ENCODE measurements at regions not wholly inside any gene's neighbourhood (a gene's known extent, or its start where the extent isn't known, plus 50 kb on each side); places are given as distances from the start of the nearest gene placed in this dataset.

DNA sequence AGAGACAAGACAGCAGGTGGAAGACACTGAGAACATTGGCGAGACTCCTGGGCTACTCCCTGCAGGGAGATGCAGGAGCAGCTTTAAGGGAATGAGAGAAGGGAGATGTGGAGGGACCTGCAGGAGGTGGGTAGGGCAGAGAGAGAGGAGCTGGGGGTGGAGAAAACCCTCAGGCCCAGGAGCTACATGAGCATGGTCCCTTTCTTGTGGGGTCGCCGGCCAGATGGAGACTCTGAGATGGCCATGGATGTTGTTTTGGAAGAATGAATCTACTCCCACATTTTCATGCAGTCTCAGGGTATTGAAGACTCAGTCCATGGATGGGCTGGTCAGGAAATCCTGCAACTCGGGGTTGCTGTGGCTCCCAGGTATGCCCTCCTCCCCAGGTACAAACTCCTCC, 1381.9 kb downstream of the TBC1D22A start:
- TF ChIP-seq, protein P1, sequence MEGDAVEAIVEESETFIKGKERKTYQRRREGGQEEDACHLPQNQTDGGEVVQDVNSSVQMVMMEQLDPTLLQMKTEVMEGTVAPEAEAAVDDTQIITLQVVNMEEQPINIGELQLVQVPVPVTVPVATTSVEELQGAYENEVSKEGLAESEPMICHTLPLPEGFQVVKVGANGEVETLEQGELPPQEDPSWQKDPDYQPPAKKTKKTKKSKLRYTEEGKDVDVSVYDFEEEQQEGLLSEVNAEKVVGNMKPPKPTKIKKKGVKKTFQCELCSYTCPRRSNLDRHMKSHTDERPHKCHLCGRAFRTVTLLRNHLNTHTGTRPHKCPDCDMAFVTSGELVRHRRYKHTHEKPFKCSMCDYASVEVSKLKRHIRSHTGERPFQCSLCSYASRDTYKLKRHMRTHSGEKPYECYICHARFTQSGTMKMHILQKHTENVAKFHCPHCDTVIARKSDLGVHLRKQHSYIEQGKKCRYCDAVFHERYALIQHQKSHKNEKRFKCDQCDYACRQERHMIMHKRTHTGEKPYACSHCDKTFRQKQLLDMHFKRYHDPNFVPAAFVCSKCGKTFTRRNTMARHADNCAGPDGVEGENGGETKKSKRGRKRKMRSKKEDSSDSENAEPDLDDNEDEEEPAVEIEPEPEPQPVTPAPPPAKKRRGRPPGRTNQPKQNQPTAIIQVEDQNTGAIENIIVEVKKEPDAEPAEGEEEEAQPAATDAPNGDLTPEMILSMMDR (IDR thresholded peaks at IDR 0.05): no peak
- TF ChIP-seq ZFX (IDR thresholded peaks at IDR 0.05; ENCODE audit: borderline replicate concordance): no peak
- no peak overlapping the region for H3K27ac ChIP-seq

DNA sequence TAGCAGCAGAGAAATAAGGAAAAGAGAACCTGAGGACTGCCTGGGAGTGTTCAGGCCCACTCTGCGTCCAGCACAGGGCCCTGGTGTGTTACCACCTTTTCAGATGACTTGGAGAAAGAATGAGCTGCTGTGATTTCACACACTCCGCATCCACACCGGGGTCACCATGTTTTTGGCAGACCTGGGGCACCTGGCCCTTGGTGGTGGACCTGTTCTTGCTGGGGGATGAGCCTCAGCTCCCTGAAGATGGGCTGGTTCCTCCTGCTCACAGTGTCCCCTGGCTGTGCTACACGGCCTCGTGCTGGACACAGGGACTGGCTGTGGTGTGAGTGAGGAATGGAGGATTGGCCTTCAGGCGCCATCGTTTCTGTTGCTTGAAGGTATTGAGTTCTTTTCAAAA, 1381.4 kb downstream of the TBC1D22A start:
- H3K27ac ChIP-seq: no peak overlapping the region
- TF ChIP-seq, protein P1 (IDR thresholded peaks at IDR 0.05): no peak

DNA sequence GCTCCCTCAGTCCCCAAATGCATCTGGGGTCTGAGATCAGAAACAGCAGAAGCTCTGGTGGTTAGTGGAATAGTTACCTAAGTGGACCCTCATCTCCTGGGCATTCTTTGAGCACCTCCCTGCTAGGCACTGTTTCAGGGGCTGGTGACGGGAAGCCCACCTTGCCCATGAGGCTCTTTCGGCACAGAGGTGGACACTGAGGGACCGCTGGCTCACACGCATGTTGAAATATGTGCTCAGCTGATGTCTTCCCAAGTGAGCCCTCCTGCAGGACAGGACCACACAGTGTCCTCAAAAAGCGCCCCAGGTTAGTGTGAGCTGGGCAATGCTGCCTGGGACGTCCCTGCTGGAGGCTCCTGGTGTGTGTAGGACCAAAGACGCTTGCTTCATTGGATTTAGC, 1379.9 kb downstream of the TBC1D22A start:
- no peak for TF ChIP-seq ZFX (IDR thresholded peaks at IDR 0.05; ENCODE audit: borderline replicate concordance)
- TF ChIP-seq, protein P1 (IDR thresholded peaks at IDR 0.05): no peak
- H3K27ac ChIP-seq: no peak overlapping the region

DNA sequence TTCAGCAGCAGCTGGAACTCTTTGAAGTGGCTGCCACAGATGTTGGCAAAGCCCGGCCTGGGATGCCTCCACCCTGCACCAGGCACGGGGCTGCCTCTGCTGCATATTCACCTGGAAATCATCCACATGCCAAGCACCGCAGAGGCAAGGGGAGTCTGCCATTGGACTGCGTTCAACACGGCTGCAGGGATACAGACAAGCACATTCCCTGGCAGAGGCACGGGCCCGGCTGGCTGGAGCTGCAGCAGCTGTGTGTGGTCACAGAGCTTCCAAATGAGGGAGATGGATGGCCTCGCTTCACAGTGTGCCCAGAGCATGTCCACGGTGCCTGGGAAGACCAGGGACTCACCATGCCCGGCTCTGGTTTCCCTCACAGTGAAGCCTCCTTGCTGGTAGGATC, 1378.9 kb downstream of the TBC1D22A start:
- TF ChIP-seq, protein P1 (IDR thresholded peaks at IDR 0.05): no peak
- TF ChIP-seq ZFX (IDR thresholded peaks at IDR 0.05; ENCODE audit: borderline replicate concordance): no peak
- no peak overlapping the region for H3K27ac ChIP-seq

DNA sequence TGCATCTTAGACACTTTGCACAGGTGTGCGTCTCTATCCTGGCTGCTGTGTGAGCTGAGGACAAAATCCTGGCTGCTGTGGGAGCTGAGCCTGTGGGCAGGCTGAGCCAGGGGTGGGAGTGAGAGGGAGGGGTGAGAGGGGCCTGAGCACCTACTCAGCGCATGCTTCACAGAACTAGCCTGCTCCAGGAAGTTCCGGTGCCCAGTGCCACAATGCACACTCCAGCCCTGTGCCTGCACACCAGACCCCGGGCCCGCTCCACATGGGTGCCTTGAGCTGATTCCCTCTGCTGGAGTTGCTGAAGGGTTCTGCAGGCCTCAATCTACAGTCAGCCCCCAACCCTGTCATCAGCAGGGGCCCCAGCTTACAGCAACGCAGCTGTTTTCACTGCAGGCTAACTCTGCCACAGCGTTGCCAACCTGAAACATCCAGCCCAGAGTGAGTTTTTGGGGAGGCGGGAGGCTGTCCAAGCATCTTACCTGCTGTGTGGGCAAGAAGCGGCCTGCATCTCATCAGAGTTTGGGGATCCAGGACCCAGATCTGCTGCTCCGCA, 1377.9 kb downstream of the TBC1D22A start:
- TF ChIP-seq, protein P1 (IDR thresholded peaks at IDR 0.05): no peak
- no peak for TF ChIP-seq ZFX (IDR thresholded peaks at IDR 0.05; ENCODE audit: borderline replicate concordance)
- no peak overlapping the region for H3K27ac ChIP-seq

DNA sequence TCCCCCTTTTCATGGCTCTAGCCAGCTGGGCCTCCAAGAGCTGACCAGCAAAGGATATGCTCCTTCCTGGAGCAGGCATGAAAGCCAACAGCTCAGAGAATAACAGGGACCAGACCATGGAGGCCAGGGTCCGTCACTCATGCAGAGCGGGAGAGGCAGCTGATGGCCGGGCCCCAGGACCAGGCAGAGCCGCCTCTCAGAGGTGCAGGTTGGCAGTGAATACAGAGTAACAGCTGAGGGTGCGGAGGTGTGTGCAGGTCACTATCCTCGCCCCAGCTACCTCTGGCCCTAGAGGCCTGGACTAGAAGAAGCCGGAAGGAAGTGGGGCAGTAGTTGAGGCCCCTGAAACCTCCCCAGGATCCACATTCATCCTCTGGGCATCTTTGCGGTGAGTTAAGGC, 1377.3 kb downstream of the TBC1D22A start:
- TF ChIP-seq, protein P1 (IDR thresholded peaks at IDR 0.05): no peak
- TF ChIP-seq ZFX (IDR thresholded peaks at IDR 0.05; ENCODE audit: borderline replicate concordance): no peak
- no peak overlapping the region for H3K27ac ChIP-seq

DNA sequence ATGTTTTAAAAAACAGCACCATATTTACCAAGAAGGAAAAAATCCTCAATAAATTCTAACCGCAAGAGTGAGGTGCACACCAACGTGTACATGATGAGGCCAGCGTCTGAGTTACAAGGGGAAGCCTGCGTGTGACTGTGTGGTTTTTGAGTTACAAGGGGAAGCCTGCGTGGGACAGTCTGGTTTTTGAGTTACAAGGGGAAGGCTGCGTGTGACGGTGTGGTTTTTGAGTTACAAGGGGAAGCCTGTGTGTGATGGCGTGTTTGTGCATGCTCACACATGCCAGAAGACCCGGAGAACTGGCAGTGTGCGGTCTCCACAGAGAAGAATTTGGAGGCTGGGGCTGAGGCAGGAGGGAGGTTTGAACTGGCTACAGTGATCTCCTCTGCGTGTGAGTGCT, 1376.4 kb downstream of the TBC1D22A start:
- no peak overlapping the region for H3K27ac ChIP-seq
- TF ChIP-seq ZFX (IDR thresholded peaks at IDR 0.05; ENCODE audit: borderline replicate concordance): no peak
- TF ChIP-seq, protein P1 (IDR thresholded peaks at IDR 0.05): no peak
